Heart left ventricle (tissue), 13 donors: ENCODE measurements at regions not wholly inside any gene's neighbourhood (a gene's known extent, or its start where the extent isn't known, plus 50 kb on each side); places are given as distances from the start of the nearest gene placed in this dataset.

Experiments
- CTCF ChIP-seq, 12 donors: fragments of 200-600 bp; sonication (generic) in 4 of 12; IDR thresholded peaks; one replicate each; pipeline versions ENCODE4 v1.5.0 to v1.8.0; 2018 to 2022; ENCODE audit warnings: antibody characterized with exemption in 12 of 12, mild to moderate bottlenecking in 5 of 12
- POLR2A ChIP-seq, 2 donors: fragments of 450-650 bp; IDR thresholded peaks; one replicate each; pipeline ENCODE4 v1.6.1; 2017; ENCODE audit warnings: antibody characterized with exemption in 2 of 2, mild to moderate bottlenecking in 2 of 2, moderate library complexity in 2 of 2
- donor health status: ischemic (EF 13 %, LVEDD 7.1; RV severe dilation, severe dysfunction).
- donor health status: DM: no; HTN: yes; CAD: no.
- donor health status: DM: no; HTN: no; CAD: no.
- donor health status: ischemic (EF 25% LVEDD 6.9; RV normal size, moderate dysfunction).
- donor health status: ischemic (EF 25% LVEDD 5.7; RV mildly dilated, moderate dysfunction).
- donor health status: ischemic (EF 35%, LVEDD 5.7; RV mildly dilated, moderate dysfunction).
- donor health status: nonischemic (EF 11% LVEDD 7.7; RV severe dilation, severe dysfunction).
- donor health status: DM: yes; HTN: yes; CAD: no.
- donor health status: PGD.
- donor health status: ischemic (EF 29% LVEDD 5.4; RV normal size, mild dysfunction).
- donor health status: nonischemic (EF 23%, LVEDD 6.1; RV moderate dilation, normal function).

- no peak for TF ChIP-seq CTCF (IDR thresholded peaks at IDR 0.05)
- TF ChIP-seq POLR2A (IDR thresholded peaks at IDR 0.05), result no peak
Measured at GRCh38 chr3:88810455-88810854, 297.0 kb upstream of the EPHA3 start.
